ENCODE measurements at regions not wholly inside any gene's neighbourhood (a gene's known extent, or its start where the extent isn't known, plus 50 kb on each side); places are given as distances from the start of the nearest gene placed in this dataset.

GRCh38 chr5:82499725-82500244 is 221.6 kb upstream of the RPS23 start:
- TF ChIP-seq CTCF (conservative IDR thresholded peaks at IDR 0.05; ENCODE audit: low read length) (no peak), EZH2phosphoT487 (IDR thresholded peaks at IDR 0.05; ENCODE audit: borderline replicate concordance) (no peak)

Data from Loucy (cell line).